Coronary artery (tissue), 2 donors: ENCODE measurements at regions not wholly inside any gene's neighbourhood (a gene's known extent, or its start where the extent isn't known, plus 50 kb on each side); places are given as distances from the start of the nearest gene placed in this dataset.

Experiments used
- DNase-seq: peaks from one replicate; pipeline ENCODE4 v3.0.0-alpha.2; 2017; ENCODE audit warnings: low spot score
- H3K27ac ChIP-seq, 2 donors: fragments of 200-600 bp; sonication (generic); one replicate each; pipeline ENCODE4 v1.5.1; 2016 to 2019
- H3K4me3 ChIP-seq: fragments of 200-600 bp; sonication (generic); 2 replicates; pipeline ENCODE4 v1.5.1; 2016; ENCODE audit warnings: mild to moderate bottlenecking, moderate library complexity
- TF ChIP-seq, protein P1 (sequence below): fragments of 200-600 bp; sonication (generic); IDR thresholded peaks from one replicate; pipeline ENCODE4 v1.5.1; 2019; ENCODE audit warnings: antibody characterized with exemption

DNA sequence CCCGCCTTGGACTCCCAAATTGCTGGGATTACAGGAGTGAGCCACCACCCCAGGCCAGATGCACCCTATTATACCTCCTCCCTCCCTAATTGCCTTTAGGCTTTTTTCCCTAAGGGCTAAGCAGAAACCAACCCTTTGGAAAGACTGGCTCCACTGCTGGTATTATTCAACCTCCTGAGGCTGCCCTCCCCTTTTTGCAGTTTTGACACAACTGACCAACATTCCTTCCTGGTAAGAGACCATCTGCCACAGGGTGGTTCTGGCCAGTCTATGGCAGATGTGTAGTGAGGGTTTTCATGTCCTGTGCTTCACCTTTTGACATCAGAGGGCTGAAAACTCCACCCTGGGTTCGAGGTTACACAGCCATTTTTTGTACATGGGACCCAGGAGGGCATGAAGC is 1785.3 kb upstream of the CELF4 start:
- TF ChIP-seq, protein P1, sequence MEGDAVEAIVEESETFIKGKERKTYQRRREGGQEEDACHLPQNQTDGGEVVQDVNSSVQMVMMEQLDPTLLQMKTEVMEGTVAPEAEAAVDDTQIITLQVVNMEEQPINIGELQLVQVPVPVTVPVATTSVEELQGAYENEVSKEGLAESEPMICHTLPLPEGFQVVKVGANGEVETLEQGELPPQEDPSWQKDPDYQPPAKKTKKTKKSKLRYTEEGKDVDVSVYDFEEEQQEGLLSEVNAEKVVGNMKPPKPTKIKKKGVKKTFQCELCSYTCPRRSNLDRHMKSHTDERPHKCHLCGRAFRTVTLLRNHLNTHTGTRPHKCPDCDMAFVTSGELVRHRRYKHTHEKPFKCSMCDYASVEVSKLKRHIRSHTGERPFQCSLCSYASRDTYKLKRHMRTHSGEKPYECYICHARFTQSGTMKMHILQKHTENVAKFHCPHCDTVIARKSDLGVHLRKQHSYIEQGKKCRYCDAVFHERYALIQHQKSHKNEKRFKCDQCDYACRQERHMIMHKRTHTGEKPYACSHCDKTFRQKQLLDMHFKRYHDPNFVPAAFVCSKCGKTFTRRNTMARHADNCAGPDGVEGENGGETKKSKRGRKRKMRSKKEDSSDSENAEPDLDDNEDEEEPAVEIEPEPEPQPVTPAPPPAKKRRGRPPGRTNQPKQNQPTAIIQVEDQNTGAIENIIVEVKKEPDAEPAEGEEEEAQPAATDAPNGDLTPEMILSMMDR, result no peak
- Histone ChIP-seq H3K27ac (no peak overlapping the region), H3K4me3 (no peak overlapping the region)
- DNase-seq, result no peak

DNA sequence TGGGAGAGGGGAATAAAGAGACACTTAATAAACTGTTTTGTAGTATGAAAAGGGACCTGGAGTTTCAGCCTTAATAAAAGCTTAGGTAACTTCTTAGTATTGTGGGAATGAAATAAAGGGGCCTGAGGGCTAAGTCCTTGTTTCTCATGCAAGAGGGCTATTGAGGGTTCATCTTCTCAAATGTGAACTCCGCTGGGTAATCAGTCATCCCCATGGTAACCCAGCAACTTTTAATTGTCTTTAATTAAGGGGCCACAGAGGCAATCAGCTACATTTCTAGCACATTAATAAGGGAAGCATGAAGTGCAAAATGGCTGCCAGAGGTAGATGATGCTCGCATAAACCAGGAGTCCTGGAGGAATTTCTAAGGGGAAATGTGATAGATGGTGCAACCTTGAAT is 1784.2 kb upstream of the CELF4 start:
- no peak overlapping the region for H3K4me3 ChIP-seq
- no peak overlapping the region for H3K27ac ChIP-seq
- TF ChIP-seq, protein P1, result no peak
- DNase-seq, result no peak

DNA sequence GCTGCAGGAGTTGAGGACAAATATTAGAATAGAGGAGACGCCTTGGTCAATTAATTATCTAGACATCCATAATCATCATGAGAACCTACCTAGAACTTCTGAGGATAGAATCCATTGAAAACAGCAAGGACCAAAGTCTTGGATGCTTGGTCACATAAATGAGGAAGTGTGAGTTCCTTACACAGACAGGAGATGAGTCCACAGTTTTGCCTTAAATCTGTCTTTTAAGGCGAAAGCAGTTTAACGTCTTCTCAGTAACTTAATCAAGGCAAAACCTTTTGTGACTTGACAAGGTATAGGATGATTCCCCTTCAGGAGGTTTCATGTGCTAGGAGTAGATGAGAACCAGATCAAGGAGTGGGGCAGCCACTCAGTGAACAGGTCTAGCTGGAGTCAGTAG is 1783.2 kb upstream of the CELF4 start:
- H3K27ac ChIP-seq, result no peak overlapping the region
- DNase-seq, result no peak
- H3K4me3 ChIP-seq, result no peak overlapping the region
- TF ChIP-seq, protein P1, result no peak

DNA sequence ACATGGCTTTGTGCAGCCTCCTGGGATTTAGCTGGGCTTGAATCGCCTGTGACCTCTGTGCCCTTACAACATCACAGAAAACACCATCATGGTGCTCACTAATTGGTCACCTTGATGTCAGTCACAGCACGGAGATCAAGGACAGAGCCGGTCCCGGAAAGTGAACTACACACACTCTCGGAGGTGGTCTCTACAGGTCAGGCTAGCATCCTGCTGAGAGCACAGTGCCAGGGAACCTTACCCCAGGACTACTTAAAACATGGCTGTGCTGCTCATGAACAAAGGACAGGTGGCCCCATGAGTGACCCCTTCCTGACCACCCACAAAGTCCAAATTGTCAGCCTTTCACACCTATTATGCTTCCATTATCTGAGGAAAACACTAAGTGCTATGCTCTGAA is 1782.1 kb upstream of the CELF4 start:
- Histone ChIP-seq H3K27ac (no peak overlapping the region), H3K4me3 (no peak overlapping the region)
- TF ChIP-seq, protein P1, result no peak
- no peak for DNase-seq

DNA sequence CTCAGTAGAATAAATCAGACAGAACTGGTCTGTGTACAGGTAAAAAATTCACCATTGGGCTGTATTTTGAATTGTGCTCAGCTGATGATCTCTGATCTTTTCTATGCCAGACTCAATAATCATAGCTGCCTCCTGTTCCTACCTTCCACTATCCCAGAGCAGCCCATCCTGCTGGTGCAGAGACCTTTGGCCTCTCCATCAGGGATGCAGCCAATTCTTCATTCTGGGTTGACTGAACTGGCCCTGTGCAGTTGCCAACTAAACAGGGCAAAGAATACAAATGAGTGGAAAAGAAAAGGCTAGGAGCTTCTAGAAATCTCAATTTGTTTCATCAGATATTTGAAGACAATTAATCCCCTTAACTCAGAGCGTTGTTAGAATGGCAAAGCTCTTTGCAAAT is 1781.3 kb upstream of the CELF4 start:
- DNase-seq, result no peak
- TF ChIP-seq, protein P1, result no peak
- Histone ChIP-seq H3K4me3 (no peak overlapping the region), H3K27ac (no peak overlapping the region)

DNA sequence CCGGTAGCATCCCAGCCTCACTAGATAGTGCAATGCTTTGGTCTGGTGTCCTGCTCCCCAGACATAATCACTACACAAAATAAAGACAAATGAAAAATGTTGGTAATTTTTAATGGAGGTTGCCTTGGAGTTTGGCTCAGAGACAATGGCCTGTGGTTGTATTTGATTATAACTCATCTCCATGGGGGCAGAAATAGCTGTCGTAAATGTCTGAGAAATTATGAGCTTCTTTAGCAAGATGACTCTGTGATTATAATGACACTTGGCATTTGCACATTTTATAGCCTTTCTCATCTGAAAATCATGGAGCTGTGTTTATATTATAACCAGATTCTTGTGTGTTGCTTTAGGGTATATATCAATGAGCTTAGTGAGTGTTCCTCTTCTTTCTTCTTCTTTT is 1779.7 kb upstream of the CELF4 start:
- no peak overlapping the region for H3K4me3 ChIP-seq
- H3K27ac ChIP-seq, result no peak overlapping the region
- DNase-seq, result no peak
- TF ChIP-seq, protein P1, result no peak

DNA sequence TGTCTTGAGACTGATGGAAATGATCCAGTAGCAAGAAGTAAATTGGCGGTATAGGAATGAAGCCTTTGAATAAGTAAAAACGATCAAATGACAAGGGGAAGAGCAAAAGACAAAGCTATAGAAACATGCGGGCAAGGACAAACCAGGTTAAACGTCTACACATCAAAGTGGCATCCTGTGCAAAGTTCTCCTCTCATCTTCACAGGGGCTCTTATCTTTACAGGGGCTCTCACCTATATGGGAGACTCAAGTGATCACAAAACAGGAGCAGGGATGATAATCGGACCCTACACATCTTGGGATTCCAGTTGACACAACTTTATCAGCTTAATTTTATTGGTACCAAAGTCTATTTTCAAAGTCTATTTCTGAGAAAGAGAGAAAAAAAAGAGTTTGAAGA is 1778.9 kb upstream of the CELF4 start:
- DNase-seq, result no peak
- Histone ChIP-seq H3K4me3 (no peak overlapping the region), H3K27ac (no peak overlapping the region)
- TF ChIP-seq, protein P1, result no peak
